B cell (primary cell): ENCODE measurements at regions not wholly inside any gene's neighbourhood (a gene's known extent, or its start where the extent isn't known, plus 50 kb on each side); places are given as distances from the start of the nearest gene placed in this dataset.

Experiments used
- EZH2 ChIP-seq: IDR thresholded peaks from 2 replicates; pipeline ENCODE4 v1.6.1; 2012; ENCODE audit warnings: borderline replicate concordance, low read depth, mild to moderate bottlenecking, moderate library complexity, low read length; ENCODE audit not compliant: insufficient read depth, poor library complexity, severe bottlenecking
- TF ChIP-seq, protein P1 (sequence below): fragments of 200-600 bp; IDR thresholded peaks from one replicate; pipeline ENCODE4 v1.8.0; 2022; ENCODE audit warnings: antibody characterized with exemption, mild to moderate bottlenecking

DNA sequence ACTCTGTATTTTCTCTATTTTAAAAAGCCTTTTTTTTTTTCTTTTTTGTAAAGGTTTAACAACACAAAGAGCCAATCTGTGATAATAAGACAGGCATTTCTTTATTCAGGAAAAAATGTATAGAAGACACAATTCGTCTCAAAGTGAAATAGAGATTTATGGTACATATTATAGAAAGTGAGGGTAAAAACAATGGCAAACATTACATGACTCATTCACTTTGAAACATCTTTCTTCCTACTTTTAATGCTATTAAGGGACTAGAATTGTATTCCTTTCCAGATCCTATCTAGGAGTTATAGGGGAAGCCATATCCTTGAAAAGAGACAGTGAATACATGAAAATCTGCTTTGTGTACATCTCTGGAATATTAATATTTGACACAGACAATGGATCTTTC, 137.1 kb upstream of the MCTP2 start:
- TF ChIP-seq, protein P1, sequence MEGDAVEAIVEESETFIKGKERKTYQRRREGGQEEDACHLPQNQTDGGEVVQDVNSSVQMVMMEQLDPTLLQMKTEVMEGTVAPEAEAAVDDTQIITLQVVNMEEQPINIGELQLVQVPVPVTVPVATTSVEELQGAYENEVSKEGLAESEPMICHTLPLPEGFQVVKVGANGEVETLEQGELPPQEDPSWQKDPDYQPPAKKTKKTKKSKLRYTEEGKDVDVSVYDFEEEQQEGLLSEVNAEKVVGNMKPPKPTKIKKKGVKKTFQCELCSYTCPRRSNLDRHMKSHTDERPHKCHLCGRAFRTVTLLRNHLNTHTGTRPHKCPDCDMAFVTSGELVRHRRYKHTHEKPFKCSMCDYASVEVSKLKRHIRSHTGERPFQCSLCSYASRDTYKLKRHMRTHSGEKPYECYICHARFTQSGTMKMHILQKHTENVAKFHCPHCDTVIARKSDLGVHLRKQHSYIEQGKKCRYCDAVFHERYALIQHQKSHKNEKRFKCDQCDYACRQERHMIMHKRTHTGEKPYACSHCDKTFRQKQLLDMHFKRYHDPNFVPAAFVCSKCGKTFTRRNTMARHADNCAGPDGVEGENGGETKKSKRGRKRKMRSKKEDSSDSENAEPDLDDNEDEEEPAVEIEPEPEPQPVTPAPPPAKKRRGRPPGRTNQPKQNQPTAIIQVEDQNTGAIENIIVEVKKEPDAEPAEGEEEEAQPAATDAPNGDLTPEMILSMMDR, result no peak
- no peak for TF ChIP-seq EZH2
